H9 (cell line): ENCODE measurements at regions not wholly inside any gene's neighbourhood (a gene's known extent, or its start where the extent isn't known, plus 50 kb on each side); places are given as distances from the start of the nearest gene placed in this dataset.

Experiments
- DNase-seq: peaks from one replicate; pipeline ENCODE4 v3.0.0-alpha.2; 2017
- H2AFZ ChIP-seq: one replicate; pipeline ENCODE4 v1.6.1; 2013; ENCODE audit warnings: mild to moderate bottlenecking, low read length, control low read depth, moderate library complexity
- H2AK5ac ChIP-seq: 2 replicates; pipeline ENCODE4 v1.6.1; 2013; ENCODE audit warnings: low read length, control low read depth, mixed read lengths; ENCODE audit not compliant: insufficient read length
- H2BK120ac ChIP-seq: one replicate; pipeline ENCODE4 v1.6.1; 2013; ENCODE audit warnings: low read depth, mild to moderate bottlenecking, low read length, control low read depth, inconsistent platforms; ENCODE audit not compliant: poor library complexity, severe bottlenecking
- H2BK12ac ChIP-seq: 2 replicates; pipeline ENCODE4 v1.6.1; 2013; ENCODE audit warnings: low read length, control low read depth, mixed read lengths, low read depth; ENCODE audit not compliant: insufficient read length
- H2BK15ac ChIP-seq: 2 replicates; pipeline ENCODE4 v1.6.1; 2013; ENCODE audit warnings: low read depth, low read length, control low read depth
- H2BK20ac ChIP-seq: one replicate; pipeline ENCODE4 v1.6.1; 2013; ENCODE audit warnings: low read depth, mild to moderate bottlenecking, low read length, control low read depth, inconsistent platforms; ENCODE audit not compliant: poor library complexity, severe bottlenecking
- H2BK5ac ChIP-seq: 2 replicates; pipeline ENCODE4 v1.6.1; 2013; ENCODE audit warnings: low read length, control low read depth, mixed read lengths; ENCODE audit not compliant: insufficient read length
- H3K14ac ChIP-seq: 2 replicates; pipeline ENCODE4 v1.6.1; 2013; ENCODE audit warnings: low read length, control low read depth; ENCODE audit not compliant: insufficient read depth
- H3K18ac ChIP-seq: 2 replicates; pipeline ENCODE4 v1.6.1; 2013; ENCODE audit warnings: low read depth, mild to moderate bottlenecking, mixed read lengths, low read length, control low read depth; ENCODE audit not compliant: insufficient read length
- H3K23ac ChIP-seq: 2 replicates; pipeline ENCODE4 v1.6.1; 2013; ENCODE audit warnings: low read length, control low read depth, mixed read lengths, low read depth; ENCODE audit not compliant: insufficient read length
- H3K23me2 ChIP-seq: 2 replicates; pipeline ENCODE4 v1.6.1; 2013; ENCODE audit warnings: low read depth, mild to moderate bottlenecking, mixed read lengths, low read length, control low read depth; ENCODE audit not compliant: insufficient read length, poor library complexity, severe bottlenecking
- H3K27ac ChIP-seq: 2 replicates; pipeline ENCODE4 v1.5.1; 2013; ENCODE audit warnings: low read length, control low read depth, mixed read lengths, low read depth; ENCODE audit not compliant: insufficient read length
- H3K27me3 ChIP-seq: 2 replicates; pipeline ENCODE4 v1.6.1; 2013; ENCODE audit warnings: low read length, control low read depth, inconsistent platforms; ENCODE audit not compliant: insufficient read depth
- H3K4ac ChIP-seq: 2 replicates; pipeline ENCODE4 v1.6.1; 2013; ENCODE audit warnings: low read depth, mild to moderate bottlenecking, control low read depth, inconsistent platforms, low read length, moderate library complexity
- H3K4me1 ChIP-seq: 2 replicates; pipeline ENCODE4 v1.6.1; 2013; ENCODE audit warnings: low read length, control low read depth, inconsistent platforms; ENCODE audit not compliant: insufficient read depth
- H3K4me2 ChIP-seq: 2 replicates; pipeline ENCODE4 v1.6.1; 2013; ENCODE audit warnings: low read length, control low read depth, mixed read lengths; ENCODE audit not compliant: insufficient read length, insufficient read depth
- H3K56ac ChIP-seq: 2 replicates; pipeline ENCODE4 v1.6.1; 2013; ENCODE audit warnings: low read depth, mild to moderate bottlenecking, mixed read lengths, low read length, control low read depth; ENCODE audit not compliant: insufficient read length
- H3K79me1 ChIP-seq: 2 replicates; pipeline ENCODE4 v1.6.1; 2013; ENCODE audit warnings: low read depth, mild to moderate bottlenecking, moderate library complexity, low read length, control low read depth, inconsistent platforms; ENCODE audit not compliant: insufficient read depth, poor library complexity, severe bottlenecking
- H3K79me2 ChIP-seq: 2 replicates; pipeline ENCODE4 v1.6.1; 2013; ENCODE audit warnings: low read length, control low read depth, inconsistent platforms; ENCODE audit not compliant: insufficient read depth
- H3K9ac ChIP-seq: 2 replicates; pipeline ENCODE4 v1.6.1; 2013; ENCODE audit warnings: low read length, control low read depth, mixed read lengths; ENCODE audit not compliant: insufficient read length; ENCODE audit errors: extremely low read depth
- H3K9me3 ChIP-seq: one replicate; pipeline ENCODE4 v1.6.1; 2013; ENCODE audit warnings: low read depth, low read length, inconsistent platforms; ENCODE audit not compliant: control insufficient read depth
- H3T11ph ChIP-seq: one replicate; pipeline ENCODE4 v1.6.1; 2013; ENCODE audit warnings: mild to moderate bottlenecking, low read length, control low read depth, inconsistent platforms
- H4K20me1 ChIP-seq: one replicate; pipeline ENCODE4 v1.6.1; 2013; ENCODE audit not compliant: control insufficient read depth, insufficient read length, insufficient read depth
- H4K5ac ChIP-seq: 2 replicates; pipeline ENCODE4 v1.6.1; 2013; ENCODE audit warnings: low read depth, mild to moderate bottlenecking, mixed read lengths, low read length, control low read depth; ENCODE audit not compliant: insufficient read length
- H4K8ac ChIP-seq: replicated peaks from 2 replicates; pipeline ENCODE4 v1.6.1; 2013; ENCODE audit warnings: low read length, control low read depth, mixed read lengths, low read depth; ENCODE audit not compliant: insufficient read length
- H4K91ac ChIP-seq: 2 replicates; pipeline ENCODE4 v1.6.1; 2013; ENCODE audit warnings: low read depth, mild to moderate bottlenecking, moderate library complexity, mixed read lengths, low read length, control low read depth; ENCODE audit not compliant: insufficient read length
- H3K27ac Mint-ChIP-seq, 3 experiments: 2 replicates in 2 of 3; 3 replicates in 1 of 3; pipeline ENCODE4 v1.8.0; 2020 to 2021; ENCODE audit warnings: mixed read lengths in 3 of 3, mild to moderate bottlenecking in 1 of 3, moderate library complexity in 1 of 3
- H3K27me3 Mint-ChIP-seq: 2 replicates; pipeline ENCODE4 v1.8.0; 2021; ENCODE audit warnings: low read depth, mild to moderate bottlenecking, moderate library complexity, mixed read lengths
- H3K36me3 Mint-ChIP-seq, 3 experiments: 2 replicates in 2 of 3; 3 replicates in 1 of 3; pipeline ENCODE4 v1.8.0; 2020 to 2021; ENCODE audit warnings: low read depth in 3 of 3, mixed read lengths in 3 of 3; ENCODE audit not compliant: insufficient read depth in 1 of 3
- H3K4me1 Mint-ChIP-seq, 2 experiments: 2 replicates each; pipeline ENCODE4 v1.8.0; 2020; ENCODE audit warnings: mixed read lengths in 2 of 2
- H3K4me3 Mint-ChIP-seq, 2 experiments: 2 replicates in 1 of 2; 3 replicates in 1 of 2; pipeline ENCODE4 v1.8.0; 2020 to 2021; ENCODE audit warnings: mild to moderate bottlenecking in 2 of 2, mixed read lengths in 2 of 2, moderate library complexity in 1 of 2
- H3K9me3 Mint-ChIP-seq, 2 experiments: 2 replicates in 1 of 2; 3 replicates in 1 of 2; pipeline ENCODE4 v1.8.0; 2020; ENCODE audit warnings: mild to moderate bottlenecking in 2 of 2, mixed read lengths in 2 of 2, moderate library complexity in 1 of 2
- CTCF ChIP-seq: fragments of 200-600 bp; sonication (generic); conservative IDR thresholded peaks from 3 replicates; pipeline ENCODE4 v1.8.0; 2021; ENCODE audit warnings: antibody characterized with exemption, mild to moderate bottlenecking
- WGBS: extraction: QIAGEN DNeasy Blood & Tissue Kit; methylation state at CpG from one replicate; pipeline ENCODE4 v1.1.7; 2013; ENCODE audit warnings: missing lambda C conversion rate, low lambda C conversion rate, mixed read lengths; ENCODE audit not compliant: insufficient read length; ENCODE audit errors: extremely low coverage; 5-methylcytosine and 5-hydroxymethylcytosine counted together

GRCh38 chr10:9274206-9274755 lies 1219.8 kb downstream of the GATA3 start:
- Histone ChIP-seq H2BK12ac (no peak overlapping the region), H3K27me3 (no peaks in the 10 kb centered on the region), H3K4me1 (no peaks in the 10 kb centered on the region), H2AK5ac (no peak overlapping the region), H2BK20ac (no peak overlapping the region), H3K18ac (no peak overlapping the region), H2AFZ (no peak overlapping the region), H2BK15ac (no peak overlapping the region), H3K9ac (no peak overlapping the region), H4K91ac (no peak overlapping the region), H3K23ac (no peak overlapping the region), H3K4ac (no peak overlapping the region), H3K79me1 (no peaks in the 10 kb centered on the region), H3K79me2 (no peaks in the 10 kb centered on the region), H3K27ac (no peak overlapping the region), H3K9me3 (no peaks in the 10 kb centered on the region), H2BK5ac (no peak overlapping the region), H3K23me2 (no peaks in the 10 kb centered on the region), H4K8ac (no peak overlapping the region), H4K20me1 (no peaks in the 10 kb centered on the region), H4K5ac (no peak overlapping the region), H3T11ph (no peak overlapping the region), H3K4me2 (no peak overlapping the region), H2BK120ac (no peak overlapping the region), H3K14ac (no peak overlapping the region), H3K56ac (no peak overlapping the region)
- no CpG with 5 or more reads among the region's 6 CpGs for WGBS
- Mint-ChIP-seq H3K9me3 (peaks cover 0 to 2% of the 10 kb centered on the region in 2 experiments; a peak in 2 of 5 replicates), H3K4me1 (no peaks in the 10 kb centered on the region), H3K27me3 (no peaks in the 10 kb centered on the region; the same call in 1 of the 2 replicates), H3K4me3 (no peak overlapping the region), H3K36me3 (peaks cover 0 to 4% (median 0%) of the 10 kb centered on the region in 3 experiments; a peak in 2 of 7 replicates), H3K27ac (no peak overlapping the region)
- no peak for DNase-seq
- no peak for TF ChIP-seq CTCF
